ENCODE measurements at regions not wholly inside any gene's neighbourhood (a gene's known extent, or its start where the extent isn't known, plus 50 kb on each side); places are given as distances from the start of the nearest gene placed in this dataset.

GRCh38 chr10:124346831-124347230 lies 71.9 kb downstream of the OAT start:
- no peak overlapping the region for H3K27ac Mint-ChIP-seq
- intact Hi-C loops (cut with micrococcal nuclease) = no loop called here
- peaks cover 0 to 17% of the 10 kb centered on the region in 2 donors for H3K4me1 Mint-ChIP-seq
- WGBS (ENCODE audit: insufficient coverage) = 90% methylated on average over 8 of the region's 8 CpGs
- no peaks in the 10 kb centered on the region for H3K36me3 Mint-ChIP-seq
- H3K9me3 Mint-ChIP-seq = no peaks in the 10 kb centered on the region
- ATAC-seq = no peak
- TF ChIP-seq, protein P1, sequence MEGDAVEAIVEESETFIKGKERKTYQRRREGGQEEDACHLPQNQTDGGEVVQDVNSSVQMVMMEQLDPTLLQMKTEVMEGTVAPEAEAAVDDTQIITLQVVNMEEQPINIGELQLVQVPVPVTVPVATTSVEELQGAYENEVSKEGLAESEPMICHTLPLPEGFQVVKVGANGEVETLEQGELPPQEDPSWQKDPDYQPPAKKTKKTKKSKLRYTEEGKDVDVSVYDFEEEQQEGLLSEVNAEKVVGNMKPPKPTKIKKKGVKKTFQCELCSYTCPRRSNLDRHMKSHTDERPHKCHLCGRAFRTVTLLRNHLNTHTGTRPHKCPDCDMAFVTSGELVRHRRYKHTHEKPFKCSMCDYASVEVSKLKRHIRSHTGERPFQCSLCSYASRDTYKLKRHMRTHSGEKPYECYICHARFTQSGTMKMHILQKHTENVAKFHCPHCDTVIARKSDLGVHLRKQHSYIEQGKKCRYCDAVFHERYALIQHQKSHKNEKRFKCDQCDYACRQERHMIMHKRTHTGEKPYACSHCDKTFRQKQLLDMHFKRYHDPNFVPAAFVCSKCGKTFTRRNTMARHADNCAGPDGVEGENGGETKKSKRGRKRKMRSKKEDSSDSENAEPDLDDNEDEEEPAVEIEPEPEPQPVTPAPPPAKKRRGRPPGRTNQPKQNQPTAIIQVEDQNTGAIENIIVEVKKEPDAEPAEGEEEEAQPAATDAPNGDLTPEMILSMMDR (IDR thresholded peaks at IDR 0.05) = no peak
- DNase-seq = no peak
- no peaks in the 10 kb centered on the region for H3K36me3 ChIP-seq (ENCODE audit: control insufficient read depth, insufficient read depth, low read length)
- H3K9me3 ChIP-seq (ENCODE audit: control insufficient read depth, insufficient read depth, low read length) = no peaks in the 10 kb centered on the region
- H3K4me3 ChIP-seq (ENCODE audit: low read length) = no peak overlapping the region
- no peak overlapping the region for H3K27ac ChIP-seq (ENCODE audit: low read length)
- H3K27me3 ChIP-seq (ENCODE audit: control insufficient read depth, insufficient read depth, low read length) = no peaks in the 10 kb centered on the region
- peaks cover 6 to 8% of the 10 kb centered on the region in 2 donors for H3K27me3 Mint-ChIP-seq (ENCODE audit: low read depth in 2 of 2)
- no peak overlapping the region for H3K4me3 Mint-ChIP-seq
- H3K4me1 ChIP-seq (ENCODE audit: control insufficient read depth, insufficient read depth, low read length) = peaks cover 13% of the 10 kb centered on the region

- TF ChIP-seq, protein P1 (IDR thresholded peaks at IDR 0.05) = no peak
- H3K4me1 ChIP-seq (ENCODE audit: control insufficient read depth, insufficient read depth, low read length) = peaks cover 26% of the 10 kb centered on the region
- H3K4me3 Mint-ChIP-seq = no peak overlapping the region
- peaks cover 6 to 8% of the 10 kb centered on the region in 2 donors for H3K27me3 Mint-ChIP-seq (ENCODE audit: low read depth in 2 of 2)
- H3K36me3 Mint-ChIP-seq = no peaks in the 10 kb centered on the region
- no peak overlapping the region for H3K27ac ChIP-seq (ENCODE audit: low read length)
- no peak overlapping the region for H3K4me3 ChIP-seq (ENCODE audit: low read length)
- intact Hi-C loops (cut with micrococcal nuclease) = no loop called here
- H3K4me1 Mint-ChIP-seq = peaks cover 7 to 29% of the 10 kb centered on the region in 2 donors
- no peaks in the 10 kb centered on the region for H3K36me3 ChIP-seq (ENCODE audit: control insufficient read depth, insufficient read depth, low read length)
- H3K9me3 ChIP-seq (ENCODE audit: control insufficient read depth, insufficient read depth, low read length) = no peaks in the 10 kb centered on the region
- ATAC-seq (no peak), DNase-seq (no peak)
- H3K27me3 ChIP-seq (ENCODE audit: control insufficient read depth, insufficient read depth, low read length) = no peaks in the 10 kb centered on the region
- no peak overlapping the region for H3K27ac Mint-ChIP-seq
- 94% methylated on average over 8 of the region's 8 CpGs for WGBS (ENCODE audit: insufficient coverage)
- no peaks in the 10 kb centered on the region for H3K9me3 Mint-ChIP-seq
These were observed 73.2 kb downstream of the OAT start for GRCh38 chr10:124345521-124345920.

- TF ChIP-seq, protein P1 (IDR thresholded peaks at IDR 0.05) = no peak
- Mint-ChIP-seq H3K36me3 (no peaks in the 10 kb centered on the region), H3K27ac (no peak overlapping the region), H3K4me1 (peaks cover 7 to 29% of the 10 kb centered on the region in 2 donors), H3K27me3 (ENCODE audit: low read depth in 2 of 2) (peaks cover 4 to 7% of the 10 kb centered on the region in 2 donors), H3K9me3 (no peaks in the 10 kb centered on the region), H3K4me3 (no peak overlapping the region)
- Histone ChIP-seq H3K27me3 (ENCODE audit: control insufficient read depth, insufficient read depth, low read length) (no peaks in the 10 kb centered on the region), H3K27ac (ENCODE audit: low read length) (no peak overlapping the region), H3K4me1 (ENCODE audit: control insufficient read depth, insufficient read depth, low read length) (peaks cover 30% of the 10 kb centered on the region), H3K9me3 (ENCODE audit: control insufficient read depth, insufficient read depth, low read length) (no peaks in the 10 kb centered on the region), H3K4me3 (ENCODE audit: low read length) (no peak overlapping the region), H3K36me3 (ENCODE audit: control insufficient read depth, insufficient read depth, low read length) (no peaks in the 10 kb centered on the region)
- intact Hi-C loops (cut with micrococcal nuclease) = no loop called here
- ATAC-seq (no peak), DNase-seq (no peak)
- WGBS (ENCODE audit: insufficient coverage) = 90% methylated on average over 3 of the region's 3 CpGs
These were observed 73.8 kb downstream of the OAT start for GRCh38 chr10:124344931-124345330.

DNA sequence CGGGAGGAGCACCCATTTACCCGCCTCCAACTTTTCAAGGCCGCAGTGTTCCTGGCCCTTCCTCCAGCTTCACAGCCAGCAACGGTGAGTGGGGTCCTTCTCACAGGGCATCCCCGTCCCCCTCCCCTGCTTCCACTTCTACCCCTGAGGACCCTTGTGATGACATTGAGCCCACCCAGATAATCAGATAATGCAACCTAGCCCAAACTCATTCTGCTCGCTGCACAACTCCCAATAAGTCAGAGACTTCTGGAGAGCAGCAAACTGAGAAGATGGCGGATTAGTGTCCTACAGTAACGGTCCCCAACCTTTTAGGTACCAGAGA lies 74.5 kb downstream of the OAT start:
- Mint-ChIP-seq H3K4me1 (peaks cover 7 to 29% of the 10 kb centered on the region in 2 donors), H3K9me3 (no peaks in the 10 kb centered on the region), H3K4me3 (no peak overlapping the region), H3K36me3 (no peaks in the 10 kb centered on the region), H3K27me3 (ENCODE audit: low read depth in 2 of 2) (peaks cover 0 to 3% of the 10 kb centered on the region in 2 donors), H3K27ac (no peak overlapping the region)
- ATAC-seq (no peak), DNase-seq (no peak)
- Histone ChIP-seq H3K36me3 (ENCODE audit: control insufficient read depth, insufficient read depth, low read length) (no peaks in the 10 kb centered on the region), H3K27me3 (ENCODE audit: control insufficient read depth, insufficient read depth, low read length) (no peaks in the 10 kb centered on the region), H3K4me1 (ENCODE audit: control insufficient read depth, insufficient read depth, low read length) (peaks cover 30% of the 10 kb centered on the region), H3K9me3 (ENCODE audit: control insufficient read depth, insufficient read depth, low read length) (no peaks in the 10 kb centered on the region), H3K4me3 (ENCODE audit: low read length) (no peak overlapping the region), H3K27ac (ENCODE audit: low read length) (no peak overlapping the region)
- WGBS (ENCODE audit: insufficient coverage) = 95% methylated on average over 8 of the region's 8 CpGs
- TF ChIP-seq, protein P1 (IDR thresholded peaks at IDR 0.05) = no peak
- intact Hi-C loops (cut with micrococcal nuclease) = no loop called here
